ENCODE measurements at regions not wholly inside any gene's neighbourhood (a gene's known extent, or its start where the extent isn't known, plus 50 kb on each side); places are given as distances from the start of the nearest gene placed in this dataset.

DNA sequence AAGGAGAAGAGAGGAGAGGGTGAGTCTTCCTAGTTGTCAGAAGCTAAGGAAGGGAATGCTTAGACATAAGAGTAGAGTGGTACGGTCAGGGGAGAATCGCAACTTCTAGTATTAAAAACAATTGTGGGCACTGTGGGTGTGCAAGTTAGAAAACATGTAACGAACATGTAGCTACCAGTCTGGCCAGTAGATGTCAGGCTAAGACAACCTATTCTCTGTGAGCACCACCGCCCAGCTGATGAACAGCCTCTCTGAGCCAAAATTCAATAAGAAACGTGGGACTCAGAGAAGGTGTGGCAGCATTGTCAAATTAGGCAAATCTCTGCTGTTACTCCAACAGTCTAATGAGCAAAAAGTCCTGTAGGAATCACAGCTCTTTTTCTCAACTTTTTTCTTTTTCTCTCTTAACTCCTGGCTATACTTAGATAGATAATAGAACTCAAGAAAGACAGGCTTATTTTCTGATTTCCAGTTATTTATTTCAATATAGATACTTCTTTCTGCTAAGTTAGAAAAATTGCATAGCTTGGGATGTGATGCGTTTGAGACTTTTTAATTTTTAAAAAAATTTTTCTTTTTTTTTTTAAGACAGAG, 186.2 kb downstream of the USP12 start:
- Histone ChIP-seq H3K27ac (ENCODE audit: extremely low read depth, low read depth, low read length) (no peak overlapping the region), H3K27me3 (ENCODE audit: control insufficient read depth in 2 of 2, insufficient read depth in 2 of 2, low read length in 2 of 2) (no peaks in the 10 kb centered on the region; a peak in 1 of 5 replicates), H2AFZ (ENCODE audit: low read depth, low read length) (peak overlapping the region; percentile 80), H3K79me2 (ENCODE audit: control insufficient read depth, insufficient read depth, low read length) (no peaks in the 10 kb centered on the region), H3K4me1 (replicated peaks in 1 of 2; ENCODE audit: control insufficient read depth in 2 of 2, insufficient read depth in 2 of 2, low read length in 2 of 2) (peaks cover 28 to 29% of the 10 kb centered on the region in 2 experiments), H3K4me2 (ENCODE audit: insufficient read depth, low read length) (no peak overlapping the region), H3K9me3 (replicated peaks; ENCODE audit: control insufficient read depth, insufficient read depth, low read depth, low read length) (no peaks in the 10 kb centered on the region; the same call in 1 of the 2 replicates), H4K20me1 (replicated peaks; ENCODE audit: control insufficient read depth, insufficient read depth, low read length) (no peaks in the 10 kb centered on the region), H3K4me3 (no peak overlapping the region), H3K9ac (ENCODE audit: insufficient read depth in 1 of 2, low read depth in 2 of 2, low read length in 2 of 2) (no peak overlapping the region), H3K9me1 (ENCODE audit: control insufficient read depth, insufficient read depth, low read length) (no peaks in the 10 kb centered on the region), H3K36me3 (ENCODE audit: control insufficient read depth, insufficient read depth, low read length) (no peaks in the 10 kb centered on the region)
- WGBS (ENCODE audit: insufficient coverage, low coverage, missing lambda C conversion rate) = 2% methylated on average over 6 of the region's 6 CpGs
- intact Hi-C loops (cut with micrococcal nuclease) = loop anchor here (1.0 kb wide), 2 partner anchors 374 to 841 kb away; no protein-coding TSS in a partner anchor
- no TSS peak for BruUV-seq (replicated peaks)
- ATAC-seq (peak; percentile 68), DNase-seq (ENCODE audit: extremely low read depth in 1 of 4, low spot score in 3 of 4) (peak; percentile 53 to 81 (median 63)), FAIRE-seq (peak; percentile 84)
- in situ Hi-C loops (cut with MboI) = loop anchor here (5.0 kb wide), 1 partner anchor 372 kb away; no protein-coding TSS in a partner anchor
- ChIA-PET POLR2A (interaction anchor here (0.6 to 1.5 kb wide), 5 partner anchors 39 to 290 kb away, joined by 3 to 7 read pairs (median 3); partner anchors contain the start of gene RPL21), CTCF (ENCODE audit: low intra/inter-chr PET ratio) (interaction anchor here (0.5 to 4.3 kb wide), 8 partner anchors 54 to 841 kb away, joined by 3 to 37 read pairs (median 4); no protein-coding TSS in a partner anchor)
- TF ChIP-seq ZNF212 (CRISPR knock-in tag; IDR thresholded peaks at IDR 0.05) (no peak), ARID2 (IDR thresholded peaks at IDR 0.05) (peak; percentile 58; the same call in 1 of the 2 replicates), ZFP36 (IDR thresholded peaks at IDR 0.05; ENCODE audit: low read depth, low read length, partially characterized antibody) (peak; percentile 88), SMC3 (conservative IDR thresholded peaks at IDR 0.05; ENCODE audit: insufficient read depth, low read depth, low read length) (peak; percentile 86), GATAD2B (IDR thresholded peaks at IDR 0.05; ENCODE audit: borderline replicate concordance) (no peak), RBM25 (IDR thresholded peaks at IDR 0.05; ENCODE audit: low read depth, low read length, severe bottlenecking) (peak; percentile 8), JUND (IDR thresholded peaks at IDR 0.05; ENCODE audit: borderline replicate concordance, low read depth, low read length) (no peak), JUND (tag; IDR thresholded peaks at IDR 0.05; ENCODE audit: borderline replicate concordance, low read depth, low read length) (peak; percentile 17; the same call in 1 of the 3 replicates), PCBP2 (IDR thresholded peaks at IDR 0.05; ENCODE audit: low read depth, low read length, poor library complexity, severe bottlenecking) (no peak), GABPB2 (CRISPR knock-in tag; conservative IDR thresholded peaks at IDR 0.05) (no peak), ZNF79 (CRISPR knock-in tag; IDR thresholded peaks at IDR 0.05; ENCODE audit: low read depth) (no peak), NFIC (IDR thresholded peaks at IDR 0.05) (0 out of 2 replicates have a peak, but pooled peaks have one; percentile 12), RAD21 (CRISPR knock-in tag; conservative IDR thresholded peaks at IDR 0.05 in 1 of 2, IDR thresholded peaks at IDR 0.05 in 1 of 2) (peak; percentile 84 to 91), DACH1 (IDR thresholded peaks at IDR 0.05; ENCODE audit: partially characterized antibody) (peak; percentile 84)
- TF ChIP-seq, protein P1, sequence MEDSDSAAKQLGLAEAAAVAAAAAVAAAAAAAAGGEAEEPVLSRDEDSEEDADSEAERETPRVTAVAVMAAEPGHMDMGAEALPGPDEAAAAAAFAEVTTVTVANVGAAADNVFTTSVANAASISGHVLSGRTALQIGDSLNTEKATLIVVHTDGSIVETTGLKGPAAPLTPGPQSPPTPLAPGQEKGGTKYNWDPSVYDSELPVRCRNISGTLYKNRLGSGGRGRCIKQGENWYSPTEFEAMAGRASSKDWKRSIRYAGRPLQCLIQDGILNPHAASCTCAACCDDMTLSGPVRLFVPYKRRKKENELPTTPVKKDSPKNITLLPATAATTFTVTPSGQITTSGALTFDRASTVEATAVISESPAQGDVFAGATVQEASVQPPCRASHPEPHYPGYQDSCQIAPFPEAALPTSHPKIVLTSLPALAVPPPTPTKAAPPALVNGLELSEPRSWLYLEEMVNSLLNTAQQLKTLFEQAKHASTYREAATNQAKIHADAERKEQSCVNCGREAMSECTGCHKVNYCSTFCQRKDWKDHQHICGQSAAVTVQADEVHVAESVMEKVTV (CRISPR knock-in tag; IDR thresholded peaks at IDR 0.05) = peak; percentile 79
- TF ChIP-seq, protein P2, sequence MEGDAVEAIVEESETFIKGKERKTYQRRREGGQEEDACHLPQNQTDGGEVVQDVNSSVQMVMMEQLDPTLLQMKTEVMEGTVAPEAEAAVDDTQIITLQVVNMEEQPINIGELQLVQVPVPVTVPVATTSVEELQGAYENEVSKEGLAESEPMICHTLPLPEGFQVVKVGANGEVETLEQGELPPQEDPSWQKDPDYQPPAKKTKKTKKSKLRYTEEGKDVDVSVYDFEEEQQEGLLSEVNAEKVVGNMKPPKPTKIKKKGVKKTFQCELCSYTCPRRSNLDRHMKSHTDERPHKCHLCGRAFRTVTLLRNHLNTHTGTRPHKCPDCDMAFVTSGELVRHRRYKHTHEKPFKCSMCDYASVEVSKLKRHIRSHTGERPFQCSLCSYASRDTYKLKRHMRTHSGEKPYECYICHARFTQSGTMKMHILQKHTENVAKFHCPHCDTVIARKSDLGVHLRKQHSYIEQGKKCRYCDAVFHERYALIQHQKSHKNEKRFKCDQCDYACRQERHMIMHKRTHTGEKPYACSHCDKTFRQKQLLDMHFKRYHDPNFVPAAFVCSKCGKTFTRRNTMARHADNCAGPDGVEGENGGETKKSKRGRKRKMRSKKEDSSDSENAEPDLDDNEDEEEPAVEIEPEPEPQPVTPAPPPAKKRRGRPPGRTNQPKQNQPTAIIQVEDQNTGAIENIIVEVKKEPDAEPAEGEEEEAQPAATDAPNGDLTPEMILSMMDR (IDR thresholded peaks at IDR 0.05 in 2 of 3, conservative IDR thresholded peaks at IDR 0.05 in 1 of 3; ENCODE audit: insufficient read depth in 2 of 3, low read depth in 1 of 3, low read length in 3 of 3) = peak; percentile 68 to 83 (median 76)
- TF ChIP-seq, protein P3, sequence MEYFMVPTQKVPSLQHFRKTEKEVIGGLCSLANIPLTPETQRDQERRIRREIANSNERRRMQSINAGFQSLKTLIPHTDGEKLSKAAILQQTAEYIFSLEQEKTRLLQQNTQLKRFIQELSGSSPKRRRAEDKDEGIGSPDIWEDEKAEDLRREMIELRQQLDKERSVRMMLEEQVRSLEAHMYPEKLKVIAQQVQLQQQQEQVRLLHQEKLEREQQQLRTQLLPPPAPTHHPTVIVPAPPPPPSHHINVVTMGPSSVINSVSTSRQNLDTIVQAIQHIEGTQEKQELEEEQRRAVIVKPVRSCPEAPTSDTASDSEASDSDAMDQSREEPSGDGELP (CRISPR knock-in tag; IDR thresholded peaks at IDR 0.05; ENCODE audit: borderline replicate concordance) = peak; percentile 87

All from K562 (cell line).